RWPE2 (cell line): ENCODE measurements at regions not wholly inside any gene's neighbourhood (a gene's known extent, or its start where the extent isn't known, plus 50 kb on each side); places are given as distances from the start of the nearest gene placed in this dataset.

Experiments
- ATAC-seq: fragments of 200-7000 bp; cut with Tn5 transposase; 3 replicates; pipeline ENCODE4 v1.9.1; 2021; ENCODE audit warnings: low read depth
- DNase-seq: peaks from one replicate; pipeline ENCODE4 v3.0.0-alpha.2; 2020; ENCODE audit warnings: low spot score
- H3K27ac ChIP-seq: fragments of 450-650 bp; 2 replicates; pipeline ENCODE4 v1.5.1; 2017; ENCODE audit warnings: mild to moderate bottlenecking; ENCODE audit not compliant: poor library complexity, severe bottlenecking
- H3K27me3 ChIP-seq: fragments of 250-450 bp; sonication (Bioruptor Pico); 2 replicates; pipeline ENCODE4 v1.5.1; 2021; ENCODE audit warnings: mild to moderate bottlenecking, moderate library complexity; ENCODE audit not compliant: insufficient read depth, poor library complexity, severe bottlenecking
- H3K36me3 ChIP-seq: fragments of 250-450 bp; sonication (Bioruptor Pico); 2 replicates; pipeline ENCODE4 v1.5.1; 2020; ENCODE audit warnings: low read depth, mild to moderate bottlenecking, moderate library complexity
- H3K4me1 ChIP-seq: fragments of 250-450 bp; sonication (Bioruptor Pico); 2 replicates; pipeline ENCODE4 v1.5.1; 2021; ENCODE audit warnings: mild to moderate bottlenecking, moderate library complexity; ENCODE audit not compliant: insufficient read depth, poor library complexity, severe bottlenecking
- H3K4me3 ChIP-seq: fragments of 250-450 bp; sonication (Bioruptor Pico); 2 replicates; pipeline ENCODE4 v1.5.1; 2021; ENCODE audit warnings: mild to moderate bottlenecking, moderate library complexity; ENCODE audit not compliant: severe bottlenecking
- H3K9me3 ChIP-seq: fragments of 250-450 bp; sonication (Bioruptor Pico); 2 replicates; pipeline ENCODE4 v1.5.1; 2021; ENCODE audit warnings: mild to moderate bottlenecking, moderate library complexity; ENCODE audit not compliant: severe bottlenecking
- TF ChIP-seq, protein P1 (sequence below): fragments of 450-650 bp; IDR thresholded peaks from one replicate; pipeline ENCODE4 v1.5.1; 2017; ENCODE audit warnings: mild to moderate bottlenecking, moderate library complexity; ENCODE audit not compliant: poor library complexity, severe bottlenecking

DNA sequence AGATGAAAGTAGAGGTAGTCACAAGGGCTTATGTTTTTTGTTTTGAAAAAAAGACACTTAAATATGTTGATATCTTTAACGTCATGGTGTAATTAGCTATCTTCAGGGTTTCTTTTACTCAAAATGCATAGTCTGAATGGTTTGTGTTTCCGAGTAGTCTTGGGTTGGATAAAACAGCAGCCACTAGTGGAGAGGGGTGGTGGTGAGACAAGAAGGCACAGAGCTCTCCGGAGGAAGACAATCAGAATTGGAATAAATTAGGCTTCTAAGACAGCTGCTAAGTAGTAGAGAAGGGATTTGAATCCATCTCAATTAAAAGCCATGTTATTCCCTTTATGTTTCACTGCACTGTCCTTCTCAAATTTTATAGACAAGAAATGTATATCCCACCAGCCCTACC lies 240.4 kb upstream of the VEGFC start:
- ATAC-seq = no peak
- Histone ChIP-seq H3K4me3 (no peak overlapping the region), H3K36me3 (no peaks in the 10 kb centered on the region), H3K4me1 (no peaks in the 10 kb centered on the region), H3K27me3 (no peaks in the 10 kb centered on the region), H3K9me3 (peaks cover 2% of the 10 kb centered on the region), H3K27ac (no peak overlapping the region)
- TF ChIP-seq, protein P1, sequence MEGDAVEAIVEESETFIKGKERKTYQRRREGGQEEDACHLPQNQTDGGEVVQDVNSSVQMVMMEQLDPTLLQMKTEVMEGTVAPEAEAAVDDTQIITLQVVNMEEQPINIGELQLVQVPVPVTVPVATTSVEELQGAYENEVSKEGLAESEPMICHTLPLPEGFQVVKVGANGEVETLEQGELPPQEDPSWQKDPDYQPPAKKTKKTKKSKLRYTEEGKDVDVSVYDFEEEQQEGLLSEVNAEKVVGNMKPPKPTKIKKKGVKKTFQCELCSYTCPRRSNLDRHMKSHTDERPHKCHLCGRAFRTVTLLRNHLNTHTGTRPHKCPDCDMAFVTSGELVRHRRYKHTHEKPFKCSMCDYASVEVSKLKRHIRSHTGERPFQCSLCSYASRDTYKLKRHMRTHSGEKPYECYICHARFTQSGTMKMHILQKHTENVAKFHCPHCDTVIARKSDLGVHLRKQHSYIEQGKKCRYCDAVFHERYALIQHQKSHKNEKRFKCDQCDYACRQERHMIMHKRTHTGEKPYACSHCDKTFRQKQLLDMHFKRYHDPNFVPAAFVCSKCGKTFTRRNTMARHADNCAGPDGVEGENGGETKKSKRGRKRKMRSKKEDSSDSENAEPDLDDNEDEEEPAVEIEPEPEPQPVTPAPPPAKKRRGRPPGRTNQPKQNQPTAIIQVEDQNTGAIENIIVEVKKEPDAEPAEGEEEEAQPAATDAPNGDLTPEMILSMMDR = peak; percentile 9
- no peak for DNase-seq

DNA sequence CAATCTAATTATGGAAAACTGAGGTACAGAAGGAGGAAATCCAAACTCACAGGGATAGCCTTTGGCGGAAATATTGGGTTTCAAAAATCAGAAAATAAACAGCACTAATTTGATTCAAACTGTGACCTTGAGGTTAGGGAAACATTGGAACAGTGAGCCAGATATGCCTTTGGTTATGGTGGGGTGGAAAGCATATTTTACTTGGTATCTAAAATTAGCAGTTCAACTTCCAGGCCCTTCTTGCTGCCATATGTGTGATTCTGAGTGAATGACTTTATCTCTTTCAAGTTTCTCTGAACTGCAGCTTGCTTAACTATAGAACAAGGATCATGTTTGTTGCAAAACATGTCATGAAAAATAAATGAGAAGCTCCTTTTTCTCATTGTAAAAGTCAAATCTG lies 240.9 kb upstream of the VEGFC start:
- DNase-seq = no peak
- no peak overlapping the region for H3K27ac ChIP-seq
- H3K36me3 ChIP-seq = no peaks in the 10 kb centered on the region
- H3K9me3 ChIP-seq = peaks cover 2% of the 10 kb centered on the region
- TF ChIP-seq, protein P1 = no peak
- H3K27me3 ChIP-seq = no peaks in the 10 kb centered on the region
- H3K4me1 ChIP-seq = no peaks in the 10 kb centered on the region
- H3K4me3 ChIP-seq = no peak overlapping the region
- no peak for ATAC-seq

DNA sequence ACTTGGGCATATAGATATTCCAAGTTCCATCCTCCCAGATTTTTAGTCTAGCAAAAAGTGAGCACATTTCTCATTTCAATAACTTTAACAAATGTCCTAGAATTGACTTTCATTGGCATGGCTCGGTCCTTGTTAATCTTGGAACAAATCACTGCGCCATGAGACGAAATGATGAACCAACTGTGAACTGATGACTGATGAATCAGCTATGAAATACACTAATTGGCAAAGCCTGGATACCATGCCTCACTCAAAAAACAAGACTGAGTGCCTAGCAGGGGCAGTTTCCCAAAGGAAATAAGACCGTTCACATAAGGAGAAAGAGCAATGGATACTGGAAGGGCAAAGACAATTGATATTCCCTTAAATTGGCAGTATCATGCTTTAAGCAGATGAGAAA lies 248.6 kb upstream of the VEGFC start:
- no peak for DNase-seq
- H3K27ac ChIP-seq = no peak overlapping the region
- TF ChIP-seq, protein P1 = no peak

GRCh38 chr4:177047070-177047850 lies 254.5 kb upstream of the VEGFC start:
- Histone ChIP-seq H3K4me3 (no peak overlapping the region), H3K27me3 (no peaks in the 10 kb centered on the region), H3K4me1 (peaks cover 7% of the 10 kb centered on the region), H3K9me3 (no peaks in the 10 kb centered on the region), H3K27ac (peak overlapping the region; percentile 16), H3K36me3 (no peaks in the 10 kb centered on the region; the same call in 1 of the 2 replicates)
- ATAC-seq = peak; percentile 96
- TF ChIP-seq, protein P1 = peak; percentile 92
- peak; percentile 65 for DNase-seq

More for the DNA sequence above, 248.6 kb upstream of the VEGFC start:
- Histone ChIP-seq H3K27me3 (no peaks in the 10 kb centered on the region), H3K9me3 (no peaks in the 10 kb centered on the region), H3K4me3 (no peak overlapping the region), H3K4me1 (no peaks in the 10 kb centered on the region), H3K36me3 (no peaks in the 10 kb centered on the region)
- no peak for ATAC-seq

DNA sequence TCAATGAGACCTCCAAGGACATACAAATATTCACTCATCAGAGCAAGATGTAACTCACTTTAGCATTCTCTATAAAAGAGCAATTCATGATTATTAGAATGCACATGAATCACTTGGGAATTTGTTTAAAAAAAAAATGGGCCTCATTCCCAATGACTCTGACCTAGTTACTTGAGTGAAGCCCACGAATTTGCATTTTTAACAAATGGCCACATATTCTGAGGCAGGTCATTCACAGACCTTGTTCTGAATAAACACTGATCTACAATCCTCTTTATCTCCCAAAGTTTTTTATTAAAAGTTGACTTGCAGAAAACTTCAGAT lies 255.1 kb upstream of the VEGFC start:
- H3K9me3 ChIP-seq = no peaks in the 10 kb centered on the region
- peak; percentile 53; the same call in 1 of the 3 replicates for ATAC-seq
- TF ChIP-seq, protein P1 = no peak

More for the DNA sequence above, 255.1 kb upstream of the VEGFC start:
- Histone ChIP-seq H3K4me1 (peaks cover 7% of the 10 kb centered on the region), H3K36me3 (no peaks in the 10 kb centered on the region; the same call in 1 of the 2 replicates), H3K27ac (no peak overlapping the region), H3K27me3 (no peaks in the 10 kb centered on the region), H3K4me3 (no peak overlapping the region)
- DNase-seq = no peak
